Endothelial cell (in vitro differentiated cells): ENCODE measurements at regions not wholly inside any gene's neighbourhood (a gene's known extent, or its start where the extent isn't known, plus 50 kb on each side); places are given as distances from the start of the nearest gene placed in this dataset.

Source experiments
- DNase-seq: peaks from one replicate; pipeline ENCODE4 v3.0.0; 2021; ENCODE audit warnings: low spot score
- H3K27ac Mint-ChIP-seq: one replicate; pipeline ENCODE4 v1.8.0; 2021; ENCODE audit warnings: mixed read lengths, inconsistent platforms; ENCODE audit not compliant: unreplicated experiment
- H3K27me3 Mint-ChIP-seq: one replicate; pipeline ENCODE4 v1.8.0; 2021; ENCODE audit warnings: mild to moderate bottlenecking, moderate library complexity, mixed read lengths, inconsistent platforms; ENCODE audit not compliant: unreplicated experiment
- H3K36me3 Mint-ChIP-seq: one replicate; pipeline ENCODE4 v1.8.0; 2021; ENCODE audit warnings: mild to moderate bottlenecking, low read depth, mixed read lengths, inconsistent platforms; ENCODE audit not compliant: unreplicated experiment
- H3K4me1 Mint-ChIP-seq: one replicate; pipeline ENCODE4 v1.8.0; 2021; ENCODE audit warnings: mild to moderate bottlenecking, mixed read lengths, inconsistent platforms; ENCODE audit not compliant: unreplicated experiment
- H3K4me3 Mint-ChIP-seq: one replicate; pipeline ENCODE4 v1.8.0; 2021; ENCODE audit warnings: mild to moderate bottlenecking, mixed read lengths, inconsistent platforms; ENCODE audit not compliant: unreplicated experiment
- H3K9me3 Mint-ChIP-seq: one replicate; pipeline ENCODE4 v1.8.0; 2021; ENCODE audit warnings: mixed read lengths, inconsistent platforms; ENCODE audit not compliant: unreplicated experiment
- TF ChIP-seq, protein P1 (sequence below): fragments of 200-600 bp; sonication (generic); IDR thresholded peaks from one replicate; pipeline ENCODE4 v1.5.0; 2021; ENCODE audit warnings: antibody characterized with exemption; ENCODE audit not compliant: unreplicated experiment

DNA sequence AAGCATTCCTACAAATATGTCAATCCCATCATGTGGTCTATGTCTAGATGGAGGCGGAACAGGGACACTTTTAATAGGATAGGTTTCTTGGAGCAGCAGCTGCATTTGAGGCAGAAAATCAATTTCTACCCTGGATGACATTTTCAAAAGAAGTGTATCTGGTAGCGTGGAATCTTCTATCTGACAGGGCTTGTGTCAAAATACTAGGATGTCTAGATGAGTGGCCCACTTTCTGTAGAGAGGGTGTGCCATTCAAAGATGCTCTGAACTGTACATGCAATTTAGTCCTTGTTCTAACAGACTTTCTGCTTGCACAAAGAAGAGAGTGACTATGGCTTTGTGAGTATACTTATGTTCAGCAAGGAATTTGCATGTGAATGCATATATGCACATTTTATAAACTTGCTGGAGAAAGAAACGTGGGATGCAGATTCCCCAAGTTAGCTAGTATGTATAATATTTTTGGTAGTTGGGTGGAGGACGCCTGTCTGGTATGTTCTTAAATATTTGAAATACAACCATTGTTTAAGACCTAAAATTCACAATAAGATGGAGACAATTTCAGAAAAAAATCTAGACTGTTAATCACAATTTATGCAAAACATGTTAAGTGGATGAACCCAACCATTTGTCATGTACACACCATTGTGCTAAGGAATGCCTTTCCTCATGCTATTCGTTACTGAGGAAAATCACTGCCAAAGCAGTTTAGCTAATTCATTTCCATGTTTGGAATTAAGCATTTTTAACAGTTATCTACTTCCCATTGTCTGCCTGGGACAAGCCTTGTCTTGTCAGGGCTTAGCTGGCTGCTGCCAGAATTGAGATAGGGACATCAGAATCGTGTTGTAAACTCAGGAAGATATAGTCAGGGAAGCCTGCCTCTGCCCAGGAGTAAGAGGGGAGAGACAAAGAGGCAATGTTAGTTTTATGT lies 129.1 kb upstream of the MEF2C start:
- Mint-ChIP-seq H3K36me3 (no peaks in the 10 kb centered on the region), H3K4me3 (no peak overlapping the region), H3K27ac (no peak overlapping the region), H3K9me3 (no peaks in the 10 kb centered on the region), H3K4me1 (peaks cover 9% of the 10 kb centered on the region), H3K27me3 (no peaks in the 10 kb centered on the region)
- TF ChIP-seq, protein P1, sequence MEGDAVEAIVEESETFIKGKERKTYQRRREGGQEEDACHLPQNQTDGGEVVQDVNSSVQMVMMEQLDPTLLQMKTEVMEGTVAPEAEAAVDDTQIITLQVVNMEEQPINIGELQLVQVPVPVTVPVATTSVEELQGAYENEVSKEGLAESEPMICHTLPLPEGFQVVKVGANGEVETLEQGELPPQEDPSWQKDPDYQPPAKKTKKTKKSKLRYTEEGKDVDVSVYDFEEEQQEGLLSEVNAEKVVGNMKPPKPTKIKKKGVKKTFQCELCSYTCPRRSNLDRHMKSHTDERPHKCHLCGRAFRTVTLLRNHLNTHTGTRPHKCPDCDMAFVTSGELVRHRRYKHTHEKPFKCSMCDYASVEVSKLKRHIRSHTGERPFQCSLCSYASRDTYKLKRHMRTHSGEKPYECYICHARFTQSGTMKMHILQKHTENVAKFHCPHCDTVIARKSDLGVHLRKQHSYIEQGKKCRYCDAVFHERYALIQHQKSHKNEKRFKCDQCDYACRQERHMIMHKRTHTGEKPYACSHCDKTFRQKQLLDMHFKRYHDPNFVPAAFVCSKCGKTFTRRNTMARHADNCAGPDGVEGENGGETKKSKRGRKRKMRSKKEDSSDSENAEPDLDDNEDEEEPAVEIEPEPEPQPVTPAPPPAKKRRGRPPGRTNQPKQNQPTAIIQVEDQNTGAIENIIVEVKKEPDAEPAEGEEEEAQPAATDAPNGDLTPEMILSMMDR, result no peak
- DNase-seq, result no peak

DNA sequence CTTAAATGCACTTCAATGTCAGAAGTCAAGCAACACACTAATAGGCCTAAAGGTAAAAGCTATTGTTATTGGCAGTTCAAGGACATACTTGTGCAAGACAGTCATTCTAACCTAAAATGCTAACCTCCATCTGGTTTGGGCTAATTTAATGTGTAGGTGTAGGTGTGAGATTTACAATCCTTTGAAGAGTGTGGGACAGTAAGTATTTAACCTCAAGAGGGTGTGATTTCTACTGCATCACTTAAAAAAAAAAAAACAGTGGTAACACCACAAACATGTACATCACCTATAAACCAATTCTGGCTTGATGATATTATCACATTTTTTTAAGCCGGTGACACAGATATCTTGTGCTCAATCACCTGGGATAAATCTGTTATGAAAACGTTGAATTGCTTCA lies 127.5 kb upstream of the MEF2C start:
- Mint-ChIP-seq H3K4me1 (peaks cover 9% of the 10 kb centered on the region), H3K9me3 (no peaks in the 10 kb centered on the region), H3K27me3 (peaks cover 1% of the 10 kb centered on the region), H3K4me3 (no peak overlapping the region), H3K27ac (no peak overlapping the region), H3K36me3 (no peaks in the 10 kb centered on the region)
- DNase-seq, result no peak
- TF ChIP-seq, protein P1, result no peak

DNA sequence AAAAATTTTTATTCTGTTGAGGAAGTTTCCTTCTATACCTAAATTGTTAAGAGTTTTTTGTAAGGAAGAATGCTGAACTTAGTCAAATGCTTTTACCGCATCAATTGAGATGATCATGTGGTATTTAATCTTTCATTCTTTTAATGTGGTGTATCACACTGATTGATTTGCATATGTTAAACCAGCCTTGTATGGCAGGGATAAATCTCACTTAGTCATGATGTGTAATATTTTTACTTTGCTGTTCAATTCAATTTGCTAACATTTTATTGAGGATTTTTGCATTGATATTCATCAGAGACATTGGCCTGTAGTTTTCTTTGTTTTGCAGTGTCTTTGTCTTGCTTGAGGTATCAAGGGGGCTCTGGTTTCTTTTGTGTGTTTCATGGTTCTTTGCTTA lies 125.3 kb upstream of the MEF2C start:
- H3K27ac Mint-ChIP-seq, result no peak overlapping the region
- no peaks in the 10 kb centered on the region for H3K9me3 Mint-ChIP-seq
- TF ChIP-seq, protein P1, result no peak
- H3K27me3 Mint-ChIP-seq, result peaks cover 1% of the 10 kb centered on the region
- no peak for DNase-seq
- H3K36me3 Mint-ChIP-seq, result no peaks in the 10 kb centered on the region
- H3K4me1 Mint-ChIP-seq, result peaks cover 9% of the 10 kb centered on the region
- no peak overlapping the region for H3K4me3 Mint-ChIP-seq

DNA sequence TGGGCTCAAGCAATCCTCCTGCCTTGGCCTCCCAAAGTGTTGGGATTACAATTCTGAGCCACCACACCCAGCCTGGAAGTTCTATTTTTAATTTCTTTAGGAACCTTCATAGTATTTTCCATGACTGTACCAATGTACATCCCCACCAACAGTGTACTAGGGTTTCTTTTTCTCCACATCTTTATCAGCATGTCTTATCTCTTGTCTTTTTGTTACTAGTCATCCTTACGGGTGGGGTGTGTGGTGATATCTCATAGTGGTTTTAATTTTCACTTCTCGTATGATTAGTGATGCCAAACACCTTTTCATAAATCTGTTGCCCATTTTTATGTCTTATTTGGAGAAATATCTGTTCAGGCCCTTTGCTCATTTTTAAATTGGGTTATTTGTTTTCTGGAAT lies 123.0 kb upstream of the MEF2C start:
- peaks cover 1% of the 10 kb centered on the region for H3K27me3 Mint-ChIP-seq
- H3K4me1 Mint-ChIP-seq, result no peaks in the 10 kb centered on the region
- DNase-seq, result no peak

DNA sequence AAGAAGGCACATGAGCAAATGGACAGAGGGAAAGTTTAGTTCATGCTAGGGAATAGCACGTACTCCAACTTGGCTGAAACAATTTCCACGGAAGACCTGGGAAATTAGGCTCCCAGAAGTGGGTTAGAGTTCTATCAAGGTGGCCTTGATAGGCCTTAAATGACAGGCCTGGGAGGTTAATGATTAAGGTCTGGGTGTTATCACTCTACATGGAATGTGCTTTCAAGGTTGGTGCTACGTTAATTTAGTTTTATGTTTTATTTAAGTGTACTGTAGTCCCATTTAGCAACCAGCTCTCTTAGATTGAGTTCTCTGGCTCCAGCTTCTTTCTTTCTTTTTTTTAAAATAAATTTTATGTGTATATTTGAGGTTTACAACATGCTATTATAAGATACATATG lies 121.4 kb upstream of the MEF2C start:
- Mint-ChIP-seq H3K9me3 (no peaks in the 10 kb centered on the region), H3K27ac (no peak overlapping the region)

More for the DNA sequence above, 123.0 kb upstream of the MEF2C start:
- Mint-ChIP-seq H3K4me3 (no peak overlapping the region), H3K9me3 (no peaks in the 10 kb centered on the region), H3K27ac (no peak overlapping the region), H3K36me3 (no peaks in the 10 kb centered on the region)
- TF ChIP-seq, protein P1, result no peak

More for the DNA sequence above, 121.4 kb upstream of the MEF2C start:
- DNase-seq, result no peak
- no peaks in the 10 kb centered on the region for H3K36me3 Mint-ChIP-seq
- peaks cover 1% of the 10 kb centered on the region for H3K27me3 Mint-ChIP-seq
- TF ChIP-seq, protein P1, result no peak
- H3K4me3 Mint-ChIP-seq, result no peak overlapping the region
- no peaks in the 10 kb centered on the region for H3K4me1 Mint-ChIP-seq
